H1 (cell line): ENCODE measurements at regions not wholly inside any gene's neighbourhood (a gene's known extent, or its start where the extent isn't known, plus 50 kb on each side); places are given as distances from the start of the nearest gene placed in this dataset.

Experiments
- HDAC2 ChIP-seq, 2 experiments: fragments of 300-600 bp in 1 of 2; sonication (generic) in 1 of 2; IDR thresholded peaks; 2 replicates each; pipeline ENCODE4 v1.6.1; 2011 to 2012; ENCODE audit warnings: low read depth in 2 of 2, low read length in 2 of 2, mild to moderate bottlenecking in 2 of 2, moderate library complexity in 2 of 2, borderline replicate concordance in 1 of 2, inconsistent platforms in 1 of 2

DNA sequence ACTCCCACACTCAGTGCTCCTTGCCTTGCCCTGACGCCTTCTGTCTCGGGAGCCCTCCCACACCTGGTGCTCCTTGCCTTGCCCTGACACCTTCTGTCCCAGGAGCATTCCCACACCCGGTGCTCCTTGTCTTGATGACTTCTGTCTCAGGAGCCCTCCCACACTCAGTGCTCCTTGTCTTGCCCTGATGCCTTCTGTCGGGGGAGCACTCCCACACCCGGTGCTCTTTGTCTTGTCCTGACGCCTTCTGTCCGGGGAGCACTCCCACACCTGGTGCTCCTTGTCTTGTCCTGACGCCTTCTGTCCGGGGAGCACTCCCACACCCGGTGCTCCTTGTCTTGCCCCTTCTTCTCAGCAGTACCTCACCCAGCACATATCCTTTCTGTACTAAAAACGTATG is 207.2 kb upstream of the ADARB2 start (continued):
- TF ChIP-seq HDAC2 (IDR thresholded peaks at IDR 0.05; ENCODE audit: borderline replicate concordance in 1 of 2, low read depth in 2 of 2, low read length in 2 of 2) = no peak
